Inferior parietal cortex (tissue), 1 donor: ENCODE measurements at regions not wholly inside any gene's neighbourhood (a gene's known extent, or its start where the extent isn't known, plus 50 kb on each side); places are given as distances from the start of the nearest gene placed in this dataset.
"Not testable (repeated sequence)": the region's sequence is repeated elsewhere in the genome, so short reads cannot be mapped to it uniquely, and the experiment has no call there.

Experiments
- DNase-seq: peaks from one replicate; pipeline ENCODE4 v3.0.0-alpha.2; 2016; ENCODE audit errors: extremely low spot score

DNA sequence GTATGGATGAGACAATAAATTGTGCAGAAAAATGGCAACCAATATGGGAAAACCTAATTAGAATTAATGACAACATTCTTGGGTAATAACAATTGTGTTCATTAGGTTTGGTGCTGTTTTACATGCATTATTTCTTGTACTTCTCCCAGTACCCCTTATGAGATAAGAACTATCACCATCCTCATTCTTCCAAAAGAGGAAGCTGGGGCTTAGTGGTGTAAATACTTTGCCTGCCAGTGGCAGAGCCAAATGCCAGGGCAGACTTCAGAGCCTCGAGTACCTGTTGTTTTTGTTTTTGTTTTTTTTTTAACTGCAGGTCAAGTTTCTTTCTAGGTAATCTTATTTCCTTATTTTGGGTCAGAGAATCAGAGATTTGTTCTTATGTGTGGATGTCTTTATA lies 206.4 kb downstream of the RHOU start:
- DNase-seq: no peak

- no peak for DNase-seq
Observed at GRCh38 chr1:228943436-228943835, 208.2 kb downstream of the RHOU start.

GRCh38 chr1:228944296-228944695 lies 209.0 kb downstream of the RHOU start:
- no peak for DNase-seq

GRCh38 chr1:228944935-228945371 lies 209.7 kb downstream of the RHOU start:
- DNase-seq: no peak

GRCh38 chr1:228945885-228946284 lies 210.6 kb downstream of the RHOU start:
- no peak for DNase-seq

DNA sequence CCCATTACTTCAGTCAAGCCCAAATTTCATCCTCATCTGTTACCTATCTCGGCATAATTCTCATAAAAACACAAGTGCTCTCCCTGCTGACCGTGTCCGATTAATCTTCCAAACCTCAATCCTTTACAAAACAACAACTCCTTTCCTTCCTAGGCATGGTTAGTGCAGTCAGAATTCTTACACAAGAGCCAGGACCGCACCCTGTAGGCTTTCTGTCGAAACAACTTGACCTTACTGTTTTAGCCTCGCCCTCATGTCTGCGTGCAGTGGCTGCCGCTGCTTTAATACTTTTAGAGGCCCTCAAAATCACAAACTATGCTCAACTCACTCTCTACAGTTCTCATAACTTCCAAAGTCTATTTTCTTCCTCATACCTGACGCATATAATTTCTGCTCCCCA lies 214.3 kb downstream of the RHOU start:
- not testable (repeated sequence) for DNase-seq

GRCh38 chr1:228953207-228953606 lies 217.9 kb downstream of the RHOU start:
- no peak for DNase-seq

- peak; percentile 75 for DNase-seq
Observed at GRCh38 chr1:228953808-228954207, 218.5 kb downstream of the RHOU start.

- DNase-seq: no peak
Observed at GRCh38 chr1:228955691-228956090, 220.4 kb downstream of the RHOU start.

- no peak for DNase-seq
Observed at GRCh38 chr1:228956864-228957263, 221.6 kb downstream of the RHOU start.

DNA sequence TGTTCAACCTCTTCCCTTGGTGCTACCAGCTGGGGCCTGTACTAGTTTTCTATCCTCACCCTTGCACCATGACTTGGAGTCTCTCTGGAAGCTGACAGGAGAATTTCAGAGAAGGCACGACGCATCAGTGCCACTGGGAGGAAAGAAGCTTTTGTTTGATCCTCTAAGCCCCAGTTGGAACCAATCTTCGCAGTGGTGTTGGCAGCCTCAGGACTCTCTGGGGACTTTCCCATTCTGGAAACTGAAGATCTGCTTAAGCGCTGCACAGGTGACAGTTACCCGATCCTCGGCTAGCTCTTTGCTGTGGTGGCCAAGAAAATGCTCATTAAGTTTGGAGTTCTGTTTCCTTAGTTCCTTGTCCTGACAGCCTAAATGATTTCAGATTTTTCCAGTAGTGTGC lies 222.3 kb downstream of the RHOU start:
- DNase-seq: no peak

DNA sequence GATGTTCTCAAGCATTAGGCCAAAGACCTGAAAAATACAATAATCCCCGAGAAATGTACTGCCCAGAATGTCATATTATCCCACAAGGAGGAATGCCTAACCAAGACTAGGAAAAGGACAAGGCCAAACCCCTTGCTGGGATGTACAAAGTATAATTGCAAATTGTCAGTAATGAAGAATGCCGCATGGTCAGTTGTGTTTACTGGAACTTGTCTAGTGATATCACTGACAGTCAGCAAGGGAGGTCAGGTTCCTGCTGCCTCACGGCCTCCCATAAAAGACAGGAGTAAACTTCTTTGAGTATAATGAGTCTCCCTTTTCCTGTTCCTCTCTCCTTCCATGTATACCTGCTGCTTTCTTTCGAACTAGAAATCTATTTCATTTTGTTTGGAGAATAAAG lies 222.8 kb downstream of the RHOU start:
- no peak for DNase-seq

DNA sequence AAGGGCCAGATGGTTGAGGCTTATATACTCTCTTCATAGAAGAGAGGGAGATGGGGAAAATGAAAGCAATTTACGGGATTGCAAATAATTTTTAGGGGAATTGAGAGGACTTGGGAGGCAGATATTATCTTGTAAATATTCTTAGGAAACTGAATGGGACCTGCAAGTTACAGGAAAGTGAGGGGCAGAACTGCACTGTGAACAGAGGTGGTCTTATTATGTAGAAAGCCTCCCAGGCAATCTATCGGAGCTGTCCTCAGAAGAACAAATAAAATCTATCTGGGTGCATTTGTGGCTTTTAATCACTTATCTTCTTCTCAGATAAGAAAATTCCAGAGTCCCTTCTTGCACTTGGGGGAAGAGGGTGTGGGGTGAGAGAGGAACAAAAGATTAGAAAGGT lies 223.5 kb downstream of the RHOU start:
- no peak for DNase-seq

GRCh38 chr1:228960705-228961104 lies 225.4 kb downstream of the RHOU start:
- DNase-seq: no peak

GRCh38 chr1:228961511-228961910 lies 226.2 kb downstream of the RHOU start:
- no peak for DNase-seq

GRCh38 chr1:228963795-228964177 lies 228.5 kb downstream of the RHOU start:
- no peak for DNase-seq

DNA sequence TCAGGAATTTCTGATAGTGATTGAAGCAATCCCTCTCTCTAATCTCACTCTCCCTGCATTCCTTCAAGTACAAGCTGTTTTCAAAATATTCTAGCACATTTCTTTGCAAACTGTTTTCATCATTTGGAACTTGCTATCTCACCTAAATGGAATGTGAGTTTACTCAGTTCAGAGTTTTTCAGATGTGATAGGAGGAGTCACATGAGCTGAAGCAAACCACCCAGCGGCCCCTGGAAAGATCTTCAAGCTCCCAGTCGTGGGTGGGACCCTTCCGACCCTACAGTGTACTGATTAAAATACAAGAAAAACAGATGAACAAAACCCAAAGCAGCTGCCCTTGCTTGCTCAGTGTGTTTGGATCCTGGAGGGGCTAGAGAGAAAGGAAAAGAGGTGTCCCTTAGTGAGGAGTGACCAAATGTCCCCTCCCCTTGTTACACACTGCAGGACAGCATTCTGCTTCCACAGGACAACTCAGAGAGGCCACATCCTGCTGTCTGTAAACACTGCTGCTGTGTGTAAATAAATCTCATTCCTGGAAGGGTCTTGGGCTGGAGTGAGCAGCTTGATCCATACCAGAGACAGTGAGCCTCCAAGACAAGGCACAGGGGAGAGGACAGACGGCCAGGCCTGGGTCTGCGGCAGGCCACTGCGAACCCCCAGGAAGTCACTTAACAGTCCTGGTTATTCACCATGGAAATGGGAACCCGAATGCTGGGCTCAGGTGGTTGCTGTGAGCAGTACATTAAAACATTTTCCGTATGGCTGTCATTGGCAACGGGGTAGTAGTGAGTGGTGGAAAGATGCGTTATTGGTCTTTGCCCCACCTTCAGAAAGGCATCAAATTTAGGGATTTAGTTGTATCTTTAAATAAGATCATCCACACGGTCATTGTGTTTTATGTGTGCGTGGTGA lies 229.2 kb downstream of the RHOU start:
- no peak for DNase-seq

GRCh38 chr1:228968891-228969606 lies 233.8 kb downstream of the RHOU start:
- no peak for DNase-seq

GRCh38 chr1:228969953-228970800 lies 234.9 kb downstream of the RHOU start:
- DNase-seq: no peak

DNA sequence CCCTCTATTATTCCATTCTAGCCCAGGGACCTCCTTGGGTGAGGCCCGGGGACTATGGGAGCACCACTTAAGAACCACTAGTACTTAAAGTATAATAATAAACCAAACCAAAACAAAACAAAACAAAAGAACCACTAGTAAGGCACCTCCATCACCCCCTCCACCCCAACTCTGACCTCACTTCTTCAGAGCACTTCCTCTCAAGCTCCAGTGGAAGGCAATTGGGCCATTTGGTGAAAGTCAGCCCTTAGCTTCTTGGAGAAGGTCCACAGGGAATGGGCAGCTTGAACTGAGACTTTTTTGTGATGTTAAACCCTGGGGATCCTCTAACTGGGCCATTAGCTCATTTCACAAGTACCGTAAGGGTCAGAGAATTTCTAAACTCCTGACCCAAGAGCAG lies 237.3 kb downstream of the RHOU start:
- no peak for DNase-seq

DNA sequence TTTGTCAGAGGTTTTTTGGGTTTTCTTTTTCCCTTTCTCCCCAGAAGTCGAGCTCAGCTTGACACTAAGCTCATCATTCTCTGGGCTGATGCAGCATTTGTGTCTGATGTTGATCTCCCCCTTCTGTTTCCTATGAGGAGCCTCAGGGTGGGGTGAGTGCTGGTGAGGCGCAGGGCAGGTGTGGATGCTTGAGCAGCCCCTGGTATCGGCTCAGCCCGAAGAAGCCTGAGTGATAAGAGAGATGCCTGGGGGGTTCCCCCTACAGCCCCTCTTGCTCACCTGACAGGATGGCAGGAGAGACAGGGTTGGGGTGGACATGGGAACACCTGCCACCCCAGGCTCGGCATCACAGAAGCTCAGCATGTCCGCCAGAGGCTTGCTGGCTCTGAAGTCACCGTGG lies 239.0 kb downstream of the RHOU start:
- no peak for DNase-seq

DNA sequence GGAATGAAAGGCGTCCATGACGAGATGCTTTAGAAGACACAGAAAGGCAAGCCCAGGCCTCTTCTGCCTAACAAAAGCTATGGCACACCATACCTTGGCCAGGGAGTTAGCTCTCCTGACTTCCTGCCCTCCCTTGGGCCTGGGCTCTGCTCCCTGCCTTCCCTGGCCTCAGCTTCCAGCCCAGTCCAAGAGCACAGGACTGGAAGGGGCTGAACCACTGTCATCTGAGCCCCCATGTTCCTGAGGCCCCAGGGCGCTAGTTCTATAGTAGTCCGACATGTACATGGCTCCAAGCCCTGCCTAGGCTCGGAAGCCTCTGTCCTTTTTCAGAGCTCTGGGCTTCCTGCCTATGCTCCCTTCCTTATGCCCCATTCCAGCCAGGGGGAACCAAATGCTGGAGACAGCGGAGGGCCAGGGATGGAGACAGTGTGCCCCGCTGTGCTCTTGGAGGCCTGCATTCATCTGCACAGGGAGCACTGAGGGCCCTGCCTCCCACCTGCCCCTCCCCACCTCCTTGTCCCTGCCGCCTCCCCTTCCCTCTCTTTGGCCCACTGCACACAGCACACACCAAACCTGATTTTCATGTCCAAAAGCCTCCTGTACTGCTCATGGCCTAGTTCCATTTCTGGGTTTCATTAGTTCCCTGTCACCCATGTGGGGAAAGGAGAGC lies 240.1 kb downstream of the RHOU start:
- DNase-seq: no peak
